Nephron progenitor cell (in vitro differentiated cells): ENCODE measurements at regions not wholly inside any gene's neighbourhood (a gene's known extent, or its start where the extent isn't known, plus 50 kb on each side); places are given as distances from the start of the nearest gene placed in this dataset.

ENCODE experiments used
- DNase-seq: peaks from one replicate; pipeline ENCODE4 v3.0.0; 2021
- H3K27ac Mint-ChIP-seq: 2 replicates; pipeline ENCODE4 v1.8.0; 2021; ENCODE audit warnings: mild to moderate bottlenecking, moderate library complexity, mixed read lengths
- H3K27me3 Mint-ChIP-seq: 2 replicates; pipeline ENCODE4 v1.8.0; 2021; ENCODE audit warnings: mild to moderate bottlenecking, low read depth, mixed read lengths; ENCODE audit not compliant: poor library complexity
- H3K36me3 Mint-ChIP-seq: 2 replicates; pipeline ENCODE4 v1.8.0; 2021; ENCODE audit warnings: low read depth, mixed read lengths
- H3K4me1 Mint-ChIP-seq: 2 replicates; pipeline ENCODE4 v1.8.0; 2021; ENCODE audit warnings: mixed read lengths
- H3K4me3 Mint-ChIP-seq: 2 replicates; pipeline ENCODE4 v1.8.0; 2021; ENCODE audit warnings: mild to moderate bottlenecking, moderate library complexity, mixed read lengths
- H3K9me3 Mint-ChIP-seq: 2 replicates; pipeline ENCODE4 v1.8.0; 2021; ENCODE audit warnings: mild to moderate bottlenecking, moderate library complexity, mixed read lengths
- CTCF ChIP-seq: fragments of 200-600 bp; sonication (generic); IDR thresholded peaks from 2 replicates; pipeline ENCODE4 v1.5.0; 2021; ENCODE audit warnings: antibody characterized with exemption

GRCh38 chr11:33507967-33508366 lies 192.7 kb downstream of the C11orf91 start:
- H3K4me3 Mint-ChIP-seq = no peak overlapping the region
- no peaks in the 10 kb centered on the region for H3K4me1 Mint-ChIP-seq
- H3K36me3 Mint-ChIP-seq = no peaks in the 10 kb centered on the region
- H3K9me3 Mint-ChIP-seq = no peaks in the 10 kb centered on the region
- peaks cover 12% of the 10 kb centered on the region for H3K27me3 Mint-ChIP-seq
- H3K27ac Mint-ChIP-seq = no peak overlapping the region
- DNase-seq = no peak
- no peak for TF ChIP-seq CTCF

GRCh38 chr11:33507356-33507755 lies 193.3 kb downstream of the C11orf91 start:
- Mint-ChIP-seq H3K27ac (no peak overlapping the region), H3K9me3 (no peaks in the 10 kb centered on the region), H3K36me3 (no peaks in the 10 kb centered on the region), H3K27me3 (peaks cover 12% of the 10 kb centered on the region), H3K4me3 (no peak overlapping the region), H3K4me1 (no peaks in the 10 kb centered on the region)
- no peak for DNase-seq
- no peak for TF ChIP-seq CTCF

GRCh38 chr11:33505093-33505492 lies 195.5 kb downstream of the C11orf91 start:
- no peak for TF ChIP-seq CTCF

GRCh38 chr11:33500861-33501479 lies 199.7 kb downstream of the C11orf91 start:
- H3K9me3 Mint-ChIP-seq = peaks cover 4% of the 10 kb centered on the region
- H3K4me3 Mint-ChIP-seq = no peak overlapping the region
- TF ChIP-seq CTCF = no peak
- no peak overlapping the region for H3K27ac Mint-ChIP-seq
- H3K27me3 Mint-ChIP-seq = peaks cover 20% of the 10 kb centered on the region
- H3K36me3 Mint-ChIP-seq = no peaks in the 10 kb centered on the region
- DNase-seq = peak; percentile 72
- no peaks in the 10 kb centered on the region for H3K4me1 Mint-ChIP-seq

More at GRCh38 chr11:33505093-33505492, 195.5 kb downstream of the C11orf91 start:
- no peak for DNase-seq
- Mint-ChIP-seq H3K4me1 (no peaks in the 10 kb centered on the region), H3K4me3 (no peak overlapping the region), H3K36me3 (no peaks in the 10 kb centered on the region), H3K27me3 (peaks cover 7% of the 10 kb centered on the region), H3K9me3 (no peaks in the 10 kb centered on the region), H3K27ac (no peak overlapping the region)

GRCh38 chr11:33500332-33500731 lies 200.3 kb downstream of the C11orf91 start:
- Mint-ChIP-seq H3K9me3 (peaks cover 4% of the 10 kb centered on the region), H3K27ac (no peak overlapping the region), H3K27me3 (peaks cover 17% of the 10 kb centered on the region), H3K4me3 (no peak overlapping the region), H3K4me1 (no peaks in the 10 kb centered on the region), H3K36me3 (no peaks in the 10 kb centered on the region)
- no peak for DNase-seq
- no peak for TF ChIP-seq CTCF

GRCh38 chr11:33492596-33492995 lies 208.0 kb downstream of the C11orf91 start:
- H3K36me3 Mint-ChIP-seq = no peaks in the 10 kb centered on the region
- no peak overlapping the region for H3K4me3 Mint-ChIP-seq
- H3K27me3 Mint-ChIP-seq = peaks cover 10% of the 10 kb centered on the region
- H3K27ac Mint-ChIP-seq = no peak overlapping the region
- no peaks in the 10 kb centered on the region for H3K4me1 Mint-ChIP-seq
- DNase-seq = no peak
- peaks cover 4% of the 10 kb centered on the region for H3K9me3 Mint-ChIP-seq
- no peak for TF ChIP-seq CTCF
